ENCODE measurements at regions not wholly inside any gene's neighbourhood (a gene's known extent, or its start where the extent isn't known, plus 50 kb on each side); places are given as distances from the start of the nearest gene placed in this dataset.
"Not testable (repeated sequence)": the region's sequence is repeated elsewhere in the genome, so short reads cannot be mapped to it uniquely, and the experiment has no call there.

GRCh38 chr15:30729880-30730590 is 104.1 kb downstream of the ARHGAP11B start:
- not testable (repeated sequence) for DNase-seq (ENCODE audit: low spot score in 2 of 2); H3K27me3 ChIP-seq; H3K27ac ChIP-seq; H3K9me3 ChIP-seq; H3K36me3 ChIP-seq; H3K4me1 ChIP-seq; H3K4me3 ChIP-seq
- 93% methylated on average over 2 of the region's 2 CpGs for WGBS

- H3K27me3 ChIP-seq; H3K27ac ChIP-seq; H3K4me1 ChIP-seq; DNase-seq (ENCODE audit: low spot score in 2 of 2); H3K36me3 ChIP-seq; H3K4me3 ChIP-seq; H3K9me3 ChIP-seq: not testable (repeated sequence)
- WGBS: 89% methylated on average over 3 of the region's 3 CpGs
Observed at GRCh38 chr15:30730633-30731032, 104.7 kb downstream of the ARHGAP11B start.

GRCh38 chr15:30732100-30732499 is 106.2 kb downstream of the ARHGAP11B start:
- H3K36me3 ChIP-seq; H3K4me3 ChIP-seq; H3K9me3 ChIP-seq; DNase-seq (ENCODE audit: low spot score in 2 of 2); H3K27me3 ChIP-seq; H3K4me1 ChIP-seq; H3K27ac ChIP-seq: not testable (repeated sequence)
- 75% methylated on average over 4 of the region's 4 CpGs for WGBS

GRCh38 chr15:30735884-30736564 is 110.1 kb downstream of the ARHGAP11B start:
- not testable (repeated sequence) for H3K27ac ChIP-seq; H3K4me1 ChIP-seq; H3K9me3 ChIP-seq; H3K4me3 ChIP-seq; H3K36me3 ChIP-seq; H3K27me3 ChIP-seq; DNase-seq (ENCODE audit: low spot score in 2 of 2)
- WGBS: 88% methylated on average over 9 of the region's 10 CpGs

GRCh38 chr15:30742796-30743195 is 116.9 kb downstream of the ARHGAP11B start:
- WGBS: 89% methylated on average over 3 of the region's 3 CpGs
- not testable (repeated sequence) for H3K4me1 ChIP-seq; DNase-seq (ENCODE audit: low spot score in 2 of 2); H3K9me3 ChIP-seq; H3K4me3 ChIP-seq; H3K27ac ChIP-seq; H3K27me3 ChIP-seq; H3K36me3 ChIP-seq

GRCh38 chr15:30749048-30749447 is 123.1 kb downstream of the ARHGAP11B start:
- not testable (repeated sequence) for H3K27ac ChIP-seq; H3K4me3 ChIP-seq; H3K36me3 ChIP-seq; DNase-seq (ENCODE audit: low spot score in 2 of 2); H3K9me3 ChIP-seq; H3K4me1 ChIP-seq; H3K27me3 ChIP-seq
- WGBS: 70% methylated on average over 1 of the region's 1 CpG

GRCh38 chr15:30755036-30755687 is 129.2 kb downstream of the ARHGAP11B start:
- not testable (repeated sequence) for H3K9me3 ChIP-seq; H3K27ac ChIP-seq; H3K4me1 ChIP-seq; H3K36me3 ChIP-seq; H3K4me3 ChIP-seq; DNase-seq (ENCODE audit: low spot score in 2 of 2); H3K27me3 ChIP-seq
- TF ChIP-seq CTCF (IDR thresholded peaks at IDR 0.05): peak in 1 of 2 donors; percentile 37
- WGBS: no CpG with 5 or more reads among the region's 7 CpGs

GRCh38 chr15:30760633-30761032 is 134.7 kb downstream of the ARHGAP11B start:
- not testable (repeated sequence) for H3K9me3 ChIP-seq; H3K27me3 ChIP-seq; H3K4me1 ChIP-seq; H3K27ac ChIP-seq; H3K4me3 ChIP-seq; DNase-seq (ENCODE audit: low spot score in 2 of 2); H3K36me3 ChIP-seq
- 74% methylated on average over 4 of the region's 5 CpGs for WGBS

GRCh38 chr15:30761365-30761764 is 135.4 kb downstream of the ARHGAP11B start:
- H3K4me3 ChIP-seq; H3K27me3 ChIP-seq; H3K27ac ChIP-seq; DNase-seq (ENCODE audit: low spot score in 2 of 2); H3K9me3 ChIP-seq; H3K4me1 ChIP-seq; H3K36me3 ChIP-seq: not testable (repeated sequence)
- 100% methylated on average over 3 of the region's 4 CpGs for WGBS

GRCh38 chr15:30769390-30770124 is 134.2 kb upstream of the FAN1 start:
- not testable (repeated sequence) for H3K27ac ChIP-seq; H3K27me3 ChIP-seq; H3K4me1 ChIP-seq; H3K9me3 ChIP-seq; H3K4me3 ChIP-seq; DNase-seq (ENCODE audit: low spot score in 2 of 2); H3K36me3 ChIP-seq
- 91% methylated on average over 11 of the region's 12 CpGs for WGBS
